ENCODE measurements at regions not wholly inside any gene's neighbourhood (a gene's known extent, or its start where the extent isn't known, plus 50 kb on each side); places are given as distances from the start of the nearest gene placed in this dataset.
"Not testable (repeated sequence)": the region's sequence is repeated elsewhere in the genome, so short reads cannot be mapped to it uniquely, and the experiment has no call there.

GRCh38 chr2:212913640-212914306 lies 237.6 kb downstream of the IKZF2 start:
- no peak for DNase-seq (ENCODE audit: low read depth)

GRCh38 chr2:212912445-212913103 lies 238.8 kb downstream of the IKZF2 start:
- DNase-seq (ENCODE audit: low read depth): no peak

GRCh38 chr2:212911011-212911410 lies 240.4 kb downstream of the IKZF2 start:
- DNase-seq (ENCODE audit: low read depth): no peak

GRCh38 chr2:212908682-212909435 lies 242.6 kb downstream of the IKZF2 start:
- no peak for DNase-seq (ENCODE audit: low read depth)

- DNase-seq (ENCODE audit: low read depth): no peak
These were observed 243.4 kb downstream of the IKZF2 start for GRCh38 chr2:212908031-212908430.

GRCh38 chr2:212906620-212907019 lies 244.8 kb downstream of the IKZF2 start:
- no peak for DNase-seq (ENCODE audit: low read depth)

- DNase-seq (ENCODE audit: low read depth): no peak
These were observed 245.7 kb downstream of the IKZF2 start for GRCh38 chr2:212905640-212906201.

- no peak for DNase-seq (ENCODE audit: low read depth)
These were observed 246.8 kb downstream of the IKZF2 start for GRCh38 chr2:212904646-212905045.

GRCh38 chr2:212903413-212903812 lies 248.0 kb downstream of the IKZF2 start:
- no peak for DNase-seq (ENCODE audit: low read depth)

- no peak for DNase-seq (ENCODE audit: low read depth)
These were observed 249.0 kb downstream of the IKZF2 start for GRCh38 chr2:212902421-212902820.

GRCh38 chr2:212901604-212902275 lies 249.7 kb downstream of the IKZF2 start:
- no peak for DNase-seq (ENCODE audit: low read depth)

- no peak for DNase-seq (ENCODE audit: low read depth)
These were observed 250.7 kb downstream of the IKZF2 start for GRCh38 chr2:212900715-212901114.

- no peak for DNase-seq (ENCODE audit: low read depth)
These were observed 253.4 kb downstream of the IKZF2 start for GRCh38 chr2:212898011-212898410.

GRCh38 chr2:212897296-212897695 lies 254.1 kb downstream of the IKZF2 start:
- no peak for DNase-seq (ENCODE audit: low read depth)

- DNase-seq (ENCODE audit: low read depth): no peak
These were observed 257.4 kb downstream of the IKZF2 start for GRCh38 chr2:212894026-212894425.

GRCh38 chr2:212893216-212893615 lies 258.2 kb downstream of the IKZF2 start:
- no peak for DNase-seq (ENCODE audit: low read depth)

GRCh38 chr2:212892193-212892592 lies 259.2 kb downstream of the IKZF2 start:
- DNase-seq (ENCODE audit: low read depth): no peak

- DNase-seq (ENCODE audit: low read depth): no peak
These were observed 259.8 kb downstream of the IKZF2 start for GRCh38 chr2:212891580-212891979.

- DNase-seq (ENCODE audit: low read depth): no peak
These were observed 268.8 kb downstream of the IKZF2 start for GRCh38 chr2:212882626-212883025.

- not testable (repeated sequence) for DNase-seq (ENCODE audit: low read depth)
These were observed 274.9 kb downstream of the IKZF2 start for GRCh38 chr2:212876556-212876955.

GRCh38 chr2:212875950-212876349 lies 275.5 kb downstream of the IKZF2 start:
- not testable (repeated sequence) for DNase-seq (ENCODE audit: low read depth)

GRCh38 chr2:212873256-212873655 lies 278.2 kb downstream of the IKZF2 start:
- DNase-seq (ENCODE audit: low read depth): no peak
